Gastroesophageal sphincter (tissue), 4 donors: ENCODE measurements at regions not wholly inside any gene's neighbourhood (a gene's known extent, or its start where the extent isn't known, plus 50 kb on each side); places are given as distances from the start of the nearest gene placed in this dataset.
"Not testable (repeated sequence)": the region's sequence is repeated elsewhere in the genome, so short reads cannot be mapped to it uniquely, and the experiment has no call there.

ENCODE experiments used
- ATAC-seq: fragments of 150-250 bp; one replicate; pipeline ENCODE4 v1.9.1; 2016; ENCODE audit warnings: mild to moderate bottlenecking, moderate library complexity
- H3K27ac ChIP-seq, 4 donors: fragments of 200-600 bp; sonication (generic) in 3 of 4; 1 replicate in 3 of 4; 2 replicates in 1 of 4; pipeline ENCODE4 v1.5.1; 2016 to 2019
- H3K27me3 ChIP-seq: fragments of 200-600 bp; sonication (generic); one replicate; pipeline ENCODE4 v1.5.1; 2019
- H3K36me3 ChIP-seq, 2 donors: fragments of 200-600 bp; sonication (generic); one replicate each; pipeline ENCODE4 v1.5.1; 2019; ENCODE audit warnings: control low read depth in 1 of 2
- H3K4me1 ChIP-seq, 3 donors: fragments of 200-600 bp; sonication (generic); 1 replicate in 2 of 3; 2 replicates in 1 of 3; pipeline ENCODE4 v1.5.1; 2016 to 2019; ENCODE audit warnings: control low read depth in 2 of 3
- H3K4me3 ChIP-seq, 2 donors: fragments of 200-600 bp; sonication (generic); one replicate each; pipeline ENCODE4 v1.5.1; 2019; ENCODE audit warnings: mild to moderate bottlenecking in 1 of 2, moderate library complexity in 1 of 2
- H3K9me3 ChIP-seq, 3 donors: fragments of 200-600 bp; sonication (generic); one replicate each; pipeline ENCODE4 v1.5.1; 2017 to 2019; ENCODE audit warnings: control low read depth in 2 of 3
- CTCF ChIP-seq, 4 experiments: fragments of 200-600 bp in 2 of 4; fragments of 450-650 bp in 2 of 4; sonication (generic) in 1 of 4; IDR thresholded peaks; one replicate each; pipeline ENCODE4 v1.5.1; 2017 to 2019; ENCODE audit warnings: antibody characterized with exemption in 4 of 4, mild to moderate bottlenecking in 2 of 4, moderate library complexity in 2 of 4
- EP300 ChIP-seq: sonication (generic); formaldehyde crosslinking; IDR thresholded peaks from one replicate; pipeline ENCODE4 v1.6.1; 2017; ENCODE audit warnings: antibody characterized with exemption, mild to moderate bottlenecking
- POLR2A ChIP-seq, 2 donors: fragments of 450-650 bp; IDR thresholded peaks; one replicate each; pipeline ENCODE4 v1.6.1; 2017; ENCODE audit warnings: antibody characterized with exemption in 2 of 2, mild to moderate bottlenecking in 2 of 2, moderate library complexity in 1 of 2
- POLR2AphosphoS5 ChIP-seq: sonication (generic); formaldehyde crosslinking; IDR thresholded peaks from one replicate; pipeline ENCODE4 v1.6.1; 2017; ENCODE audit warnings: antibody characterized with exemption
- WGBS, 2 donors: methylation state at CpG; one replicate each; pipeline ENCODE4 v1.1.5; 2018; ENCODE audit warnings: low coverage in 1 of 2; 5-methylcytosine and 5-hydroxymethylcytosine counted together

- Histone ChIP-seq H3K9me3 (peaks cover 0 to 100% (median 5%) of the 10 kb centered on the region in 3 donors), H3K27ac (no peak overlapping the region), H3K4me3 (no peak overlapping the region), H3K4me1 (no peaks in the 10 kb centered on the region), H3K27me3 (no peaks in the 10 kb centered on the region), H3K36me3 (no peaks in the 10 kb centered on the region)
- TF ChIP-seq EP300 (no peak), POLR2AphosphoS5 (no peak), POLR2A (IDR thresholded peaks at IDR 0.05) (no peak), CTCF (IDR thresholded peaks at IDR 0.05) (no peak)
- no peak for ATAC-seq
- 52 to 57% methylated on average over 14 of the region's 14 CpGs for WGBS, 2 donors
Observed at GRCh38 chr21:7951854-7952519, 2569.4 kb upstream of the TPTE start.

- Histone ChIP-seq H3K4me1 (no peaks in the 10 kb centered on the region), H3K27me3 (no peaks in the 10 kb centered on the region), H3K4me3 (no peak overlapping the region), H3K9me3 (peaks cover 0 to 100% (median 5%) of the 10 kb centered on the region in 3 donors), H3K36me3 (no peaks in the 10 kb centered on the region), H3K27ac (no peak overlapping the region)
- TF ChIP-seq POLR2A (IDR thresholded peaks at IDR 0.05), result no peak
- TF ChIP-seq POLR2AphosphoS5, result no peak
- TF ChIP-seq EP300, result no peak
- TF ChIP-seq CTCF (IDR thresholded peaks at IDR 0.05), result no peak
- no peak for ATAC-seq
- WGBS, 2 donors, result 59 to 63% methylated on average over 12 of the region's 12 CpGs
Observed at GRCh38 chr21:7952648-7953047, 2568.7 kb upstream of the TPTE start.

GRCh38 chr21:7953058-7953457 lies 2568.3 kb upstream of the TPTE start:
- H3K4me3 ChIP-seq, result no peak overlapping the region
- no peaks in the 10 kb centered on the region for H3K36me3 ChIP-seq
- ATAC-seq, result no peak
- H3K27me3 ChIP-seq, result no peaks in the 10 kb centered on the region
- H3K27ac ChIP-seq, result no peak overlapping the region
- 43 to 50% methylated on average over 2 of the region's 2 CpGs for WGBS, 2 donors
- H3K9me3 ChIP-seq, result peaks cover 0 to 100% (median 4%) of the 10 kb centered on the region in 3 donors
- TF ChIP-seq CTCF (IDR thresholded peaks at IDR 0.05), result no peak
- no peak for TF ChIP-seq EP300
- TF ChIP-seq POLR2A (IDR thresholded peaks at IDR 0.05), result no peak
- no peak for TF ChIP-seq POLR2AphosphoS5
- H3K4me1 ChIP-seq, result no peaks in the 10 kb centered on the region

GRCh38 chr21:7955358-7956073 lies 2565.9 kb upstream of the TPTE start:
- not testable (repeated sequence) for H3K4me3 ChIP-seq, H3K4me1 ChIP-seq, H3K27ac ChIP-seq, ATAC-seq, H3K36me3 ChIP-seq, H3K27me3 ChIP-seq
- WGBS, 2 donors, result 70 to 76% methylated on average over 20 of the region's 20 CpGs
- peaks cover 0 to 100% (median 4%) of the 10 kb centered on the region in 3 donors for H3K9me3 ChIP-seq

GRCh38 chr21:7956074-7956452 lies 2565.3 kb upstream of the TPTE start:
- H3K9me3 ChIP-seq, result peaks cover 0 to 100% (median 4%) of the 10 kb centered on the region in 3 donors

GRCh38 chr21:7956998-7957712 lies 2564.2 kb upstream of the TPTE start:
- not testable (repeated sequence) for H3K4me3 ChIP-seq, H3K36me3 ChIP-seq, H3K27ac ChIP-seq, H3K4me1 ChIP-seq, H3K27me3 ChIP-seq
- 60 to 62% methylated on average over 5 of the region's 5 CpGs for WGBS, 2 donors
- peaks cover 3 to 100% (median 4%) of the 10 kb centered on the region in 3 donors for H3K9me3 ChIP-seq
- ATAC-seq, result peak; percentile 13

More at GRCh38 chr21:7956074-7956452, 2565.3 kb upstream of the TPTE start:
- peak; percentile 32 for ATAC-seq
- H3K36me3 ChIP-seq, H3K27me3 ChIP-seq, H3K4me1 ChIP-seq, H3K4me3 ChIP-seq, H3K27ac ChIP-seq: not testable (repeated sequence)
- WGBS, 2 donors, result 38 to 51% methylated on average over 2 of the region's 2 CpGs
